ENCODE measurements at regions not wholly inside any gene's neighbourhood (a gene's known extent, or its start where the extent isn't known, plus 50 kb on each side); places are given as distances from the start of the nearest gene placed in this dataset.

GRCh38 chr7:9625953-9626352 lies 1192.5 kb downstream of the NXPH1 start:
- no peak overlapping the region for H2AFZ ChIP-seq (ENCODE audit: low read length)
- H3K4me1 Mint-ChIP-seq: peaks cover 4 to 7% of the 10 kb centered on the region in 2 experiments; a peak in 2 of 4 replicates
- no peaks in the 10 kb centered on the region for H3K79me2 ChIP-seq (ENCODE audit: insufficient read depth, low read length)
- no peak overlapping the region for H2BK120ac ChIP-seq (ENCODE audit: low read depth, low read length, poor library complexity, severe bottlenecking)
- H3K36me3 Mint-ChIP-seq (ENCODE audit: insufficient read depth in 1 of 3, low read depth in 3 of 3): no peaks in the 10 kb centered on the region; a peak in 1 of 7 replicates
- H3K9ac ChIP-seq (ENCODE audit: extremely low read depth, insufficient read length, low read length): no peak overlapping the region
- H3K4ac ChIP-seq (ENCODE audit: low read depth, low read length): no peak overlapping the region
- H2BK15ac ChIP-seq (ENCODE audit: low read depth, low read length): no peak overlapping the region
- no peak overlapping the region for H3K18ac ChIP-seq (ENCODE audit: insufficient read length, low read depth, low read length)
- no peaks in the 10 kb centered on the region for H3K23me2 ChIP-seq (ENCODE audit: insufficient read length, low read depth, low read length, poor library complexity, severe bottlenecking)
- H2BK12ac ChIP-seq (ENCODE audit: insufficient read length, low read depth, low read length): no peak overlapping the region
- TF ChIP-seq CTCF (conservative IDR thresholded peaks at IDR 0.05): no peak
- no peaks in the 10 kb centered on the region for H3K27me3 Mint-ChIP-seq (ENCODE audit: low read depth)
- H3K27me3 ChIP-seq (ENCODE audit: insufficient read depth, low read length): no peaks in the 10 kb centered on the region
- no peak overlapping the region for H2BK20ac ChIP-seq (ENCODE audit: low read depth, low read length, poor library complexity, severe bottlenecking)
- H3K23ac ChIP-seq (ENCODE audit: insufficient read length, low read depth, low read length): no peak overlapping the region
- H4K20me1 ChIP-seq (ENCODE audit: control insufficient read depth, insufficient read depth, insufficient read length): no peaks in the 10 kb centered on the region
- no peaks in the 10 kb centered on the region for H3K9me3 ChIP-seq (ENCODE audit: control insufficient read depth, low read depth, low read length)
- H3K9me3 Mint-ChIP-seq: peaks cover 0 to 3% of the 10 kb centered on the region in 2 experiments; a peak in 2 of 5 replicates
- H3K56ac ChIP-seq (ENCODE audit: insufficient read length, low read depth, low read length): no peak overlapping the region
- H3K79me1 ChIP-seq (ENCODE audit: insufficient read depth, low read depth, low read length, poor library complexity, severe bottlenecking): no peaks in the 10 kb centered on the region
- H2AK5ac ChIP-seq (ENCODE audit: insufficient read length, low read length): no peak overlapping the region
- no peak overlapping the region for H3T11ph ChIP-seq (ENCODE audit: low read length)
- no peak overlapping the region for H2BK5ac ChIP-seq (ENCODE audit: insufficient read length, low read length)
- no peak for DNase-seq
- no peak overlapping the region for H3K14ac ChIP-seq (ENCODE audit: insufficient read depth, low read length)
- H4K8ac ChIP-seq (replicated peaks; ENCODE audit: insufficient read length, low read depth, low read length): no peak overlapping the region
- no peak overlapping the region for H3K4me2 ChIP-seq (ENCODE audit: insufficient read depth, insufficient read length, low read length)
- no CpG with 5 or more reads among the region's 3 CpGs for WGBS (ENCODE audit: extremely low coverage, insufficient read length, low lambda C conversion rate)
- H3K27ac ChIP-seq (ENCODE audit: insufficient read length, low read depth, low read length): no peak overlapping the region
- no peaks in the 10 kb centered on the region; the same call in 1 of the 2 replicates for H3K4me1 ChIP-seq (ENCODE audit: insufficient read depth, low read length)
- no peak overlapping the region for H4K91ac ChIP-seq (ENCODE audit: insufficient read length, low read depth, low read length)
- H4K5ac ChIP-seq (ENCODE audit: insufficient read length, low read depth, low read length): no peak overlapping the region
- H3K4me3 Mint-ChIP-seq: no peak overlapping the region
- H3K27ac Mint-ChIP-seq: no peak overlapping the region

All from H9 (cell line).